ENCODE measurements at regions not wholly inside any gene's neighbourhood (a gene's known extent, or its start where the extent isn't known, plus 50 kb on each side); places are given as distances from the start of the nearest gene placed in this dataset.

DNA sequence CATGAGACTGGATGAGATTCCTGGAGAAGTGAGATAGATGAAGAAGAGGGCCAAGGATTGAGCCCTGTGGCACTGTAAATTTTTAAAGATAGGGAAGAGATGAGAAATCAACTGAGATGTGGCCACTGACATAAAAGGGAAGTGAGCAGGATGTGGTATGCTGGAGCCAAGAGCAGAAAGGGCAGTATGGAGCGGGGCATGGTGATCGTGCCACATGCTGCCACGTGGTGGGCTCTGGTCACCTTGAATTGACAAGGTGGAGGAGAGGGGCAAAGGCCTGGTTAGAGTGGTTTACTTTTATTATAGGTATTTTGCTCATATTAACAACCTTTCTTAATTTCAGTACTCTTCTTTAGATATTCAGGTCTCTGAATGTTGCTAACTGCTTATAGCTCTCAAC, 257.9 kb downstream of the NEDD1 start:
- Mint-ChIP-seq H3K36me3 (no peaks in the 10 kb centered on the region), H3K27ac (no peak overlapping the region), H3K4me1 (no peaks in the 10 kb centered on the region), H3K4me3 (no peak overlapping the region), H3K9me3 (peaks cover 0 to 3% (median 0%) of the 10 kb centered on the region in 9 donors), H3K27me3 (peaks cover 2 to 20% (median 10%) of the 10 kb centered on the region in 5 donors)
- ATAC-seq (no peak), DNase-seq (no peak)
- POLR2A ChIA-PET: no interaction called here

DNA sequence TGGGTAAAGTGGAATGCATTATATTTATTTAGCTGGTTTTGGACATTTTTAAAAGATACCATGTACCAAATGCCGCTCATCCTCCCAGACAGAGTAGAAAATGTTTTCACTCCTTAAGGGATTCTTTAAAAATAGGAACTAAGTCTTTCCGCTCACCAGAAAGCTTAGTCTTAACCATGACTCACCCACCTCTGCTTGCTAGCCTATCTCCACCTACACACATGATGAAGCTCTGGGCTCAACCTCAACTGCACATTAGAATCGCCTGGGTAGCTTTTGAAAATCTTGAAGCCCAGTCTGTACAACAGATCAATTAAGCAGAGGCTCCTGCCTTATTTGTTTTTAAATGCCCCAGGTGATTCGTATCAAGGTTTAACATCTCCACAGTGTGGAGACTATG, 260.5 kb downstream of the NEDD1 start:
- Mint-ChIP-seq H3K4me3 (no peak overlapping the region), H3K27me3 (peaks cover 2 to 17% (median 7%) of the 10 kb centered on the region in 5 donors), H3K9me3 (no peaks in the 10 kb centered on the region), H3K27ac (no peak overlapping the region), H3K36me3 (no peaks in the 10 kb centered on the region), H3K4me1 (no peaks in the 10 kb centered on the region)
- DNase-seq (no peak), ATAC-seq (no peak)
- POLR2A ChIA-PET: no interaction called here

- Mint-ChIP-seq H3K4me3 (no peak overlapping the region), H3K36me3 (no peaks in the 10 kb centered on the region), H3K27me3 (peaks cover 2 to 11% (median 5%) of the 10 kb centered on the region in 5 donors), H3K9me3 (no peaks in the 10 kb centered on the region), H3K27ac (no peak overlapping the region), H3K4me1 (no peaks in the 10 kb centered on the region)
- no peak for DNase-seq
- POLR2A ChIA-PET: no interaction called here
- no peak for ATAC-seq
Measured at GRCh38 chr12:97168804-97169203, 261.7 kb downstream of the NEDD1 start.

- Mint-ChIP-seq H3K36me3 (no peaks in the 10 kb centered on the region), H3K4me3 (no peak overlapping the region), H3K27me3 (peaks cover 0 to 2% (median 0%) of the 10 kb centered on the region in 5 donors), H3K27ac (no peak overlapping the region), H3K9me3 (no peaks in the 10 kb centered on the region), H3K4me1 (no peaks in the 10 kb centered on the region)
- DNase-seq (no peak), ATAC-seq (no peak)
- POLR2A ChIA-PET: no interaction called here
Measured at GRCh38 chr12:97169889-97170567, 263.0 kb downstream of the NEDD1 start.

DNA sequence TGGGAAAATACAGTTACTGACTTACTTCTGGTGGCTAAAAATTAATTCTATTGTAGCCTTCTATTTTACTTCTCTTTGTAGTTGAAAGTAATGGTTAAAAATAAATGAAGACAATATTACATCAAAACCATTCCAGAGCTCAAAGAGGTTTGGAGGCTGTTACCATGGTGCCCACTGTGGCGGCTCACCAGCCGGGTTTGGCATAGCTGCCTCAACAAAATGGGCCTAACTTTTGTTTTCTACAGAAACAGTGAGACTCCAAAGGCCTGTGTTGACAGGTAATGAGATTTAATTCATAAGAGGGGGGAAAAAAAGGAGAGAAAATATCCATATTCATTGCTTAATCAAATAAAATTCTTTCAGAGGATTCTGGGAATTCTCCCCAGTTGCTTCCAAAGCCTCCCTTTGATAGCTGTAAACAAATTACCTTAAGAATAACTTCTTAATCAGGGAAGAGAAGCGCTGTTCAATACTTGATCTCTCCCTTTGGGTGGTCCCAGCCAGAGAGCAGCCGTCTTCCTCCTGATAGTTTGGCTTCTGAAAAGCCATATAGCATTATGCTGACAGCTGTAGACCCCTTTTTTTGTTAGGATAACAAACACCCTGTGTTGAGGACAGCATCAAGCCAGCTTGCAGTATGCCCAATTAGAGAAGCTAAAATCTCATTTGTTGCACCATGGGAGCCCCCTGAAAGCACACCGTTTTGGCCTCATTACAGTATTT, 266.8 kb downstream of the NEDD1 start:
- DNase-seq (no peak), ATAC-seq (no peak)
- POLR2A ChIA-PET: no interaction called here
- Mint-ChIP-seq H3K4me1 (no peaks in the 10 kb centered on the region), H3K9me3 (peaks cover 0 to 11% (median 0%) of the 10 kb centered on the region in 9 donors), H3K27me3 (peaks cover 0 to 7% (median 0%) of the 10 kb centered on the region in 5 donors), H3K36me3 (no peaks in the 10 kb centered on the region), H3K4me3 (no peak overlapping the region), H3K27ac (no peak overlapping the region)

- no peak overlapping the region for H3K27ac Mint-ChIP-seq
- POLR2A ChIA-PET: no interaction called here
Measured at GRCh38 chr12:97177481-97177880, 270.4 kb downstream of the NEDD1 start.

GRCh38 chr12:97181571-97182265, 274.7 kb downstream of the NEDD1 start:
- POLR2A ChIA-PET: no interaction called here
- no peak overlapping the region for H3K27ac Mint-ChIP-seq
- H3K27me3 Mint-ChIP-seq: peaks cover 0 to 15% (median 4%) of the 10 kb centered on the region in 5 donors
- H3K4me3 Mint-ChIP-seq: no peak overlapping the region
- H3K9me3 Mint-ChIP-seq: peaks cover 0 to 23% (median 1%) of the 10 kb centered on the region in 9 donors
- H3K36me3 Mint-ChIP-seq: peaks cover 0 to 4% (median 0%) of the 10 kb centered on the region in 3 donors
- DNase-seq (no peak), ATAC-seq (no peak)
- no peaks in the 10 kb centered on the region for H3K4me1 Mint-ChIP-seq

More at GRCh38 chr12:97177481-97177880, 270.4 kb downstream of the NEDD1 start:
- H3K36me3 Mint-ChIP-seq: peaks cover 0 to 4% (median 0%) of the 10 kb centered on the region in 3 donors
- ATAC-seq (no peak), DNase-seq (no peak)
- H3K9me3 Mint-ChIP-seq: peaks cover 0 to 19% (median 1%) of the 10 kb centered on the region in 9 donors
- H3K4me3 Mint-ChIP-seq: no peak overlapping the region
- peaks cover 0 to 11% (median 4%) of the 10 kb centered on the region in 5 donors for H3K27me3 Mint-ChIP-seq
- no peaks in the 10 kb centered on the region for H3K4me1 Mint-ChIP-seq

DNA sequence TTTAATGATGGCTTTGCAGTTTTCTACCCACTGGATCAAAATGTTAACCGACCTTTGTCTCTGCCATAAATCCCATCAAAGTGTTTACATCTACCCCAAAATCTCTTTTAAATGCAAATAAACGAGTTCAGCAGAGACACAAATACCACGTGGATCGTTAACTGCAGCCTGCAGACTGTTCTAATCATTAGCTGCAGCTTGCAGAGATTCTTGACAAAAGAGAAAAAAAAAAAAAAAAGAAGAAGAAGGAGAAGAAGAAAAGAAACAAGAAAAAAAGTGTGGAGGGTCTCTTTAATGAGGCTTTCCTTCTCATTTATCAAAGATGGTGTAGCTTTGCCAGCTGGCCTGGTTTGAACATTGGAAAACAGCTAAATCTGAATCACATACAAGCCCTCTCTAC, 275.7 kb downstream of the NEDD1 start:
- Mint-ChIP-seq H3K4me3 (no peak overlapping the region), H3K27me3 (peaks cover 0 to 12% (median 4%) of the 10 kb centered on the region in 5 donors), H3K27ac (no peak overlapping the region), H3K36me3 (peaks cover 0 to 4% (median 0%) of the 10 kb centered on the region in 3 donors), H3K4me1 (no peaks in the 10 kb centered on the region), H3K9me3 (peaks cover 0 to 23% (median 4%) of the 10 kb centered on the region in 9 donors)
- DNase-seq (no peak), ATAC-seq (no peak)
- POLR2A ChIA-PET: no interaction called here

- no peak for DNase-seq
- Mint-ChIP-seq H3K4me1 (no peaks in the 10 kb centered on the region), H3K27me3 (peaks cover 0 to 8% (median 4%) of the 10 kb centered on the region in 5 donors), H3K36me3 (peaks cover 0 to 4% (median 0%) of the 10 kb centered on the region in 3 donors), H3K27ac (no peak overlapping the region), H3K4me3 (no peak overlapping the region), H3K9me3 (peaks cover 0 to 15% (median 4%) of the 10 kb centered on the region in 9 donors)
- no peak for ATAC-seq
- POLR2A ChIA-PET: no interaction called here
Measured at GRCh38 chr12:97184127-97184773, 277.2 kb downstream of the NEDD1 start.

DNA sequence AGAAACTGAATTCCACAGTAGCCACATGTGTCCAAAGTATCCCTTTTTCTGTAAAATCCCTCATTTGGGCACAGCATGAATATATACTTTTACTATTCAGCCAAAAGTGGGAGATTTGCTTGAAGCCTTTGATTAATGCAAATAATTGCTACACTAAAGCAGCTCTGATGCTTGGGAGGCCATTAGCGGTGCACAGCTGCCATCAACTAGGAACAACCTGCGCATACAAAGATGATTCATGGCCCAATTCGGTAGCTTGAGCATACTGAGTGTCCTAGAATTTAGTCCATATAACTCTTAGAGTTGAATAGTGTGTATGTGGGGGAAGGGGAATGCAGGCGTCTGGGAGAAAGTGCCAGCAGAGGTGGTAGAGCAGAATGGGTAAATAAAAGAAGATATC, 277.0 kb upstream of the RMST start:
- Mint-ChIP-seq H3K27me3 (peaks cover 0 to 6% (median 4%) of the 10 kb centered on the region in 5 donors), H3K4me3 (no peak overlapping the region), H3K36me3 (peaks cover 0 to 4% (median 0%) of the 10 kb centered on the region in 3 donors), H3K4me1 (no peaks in the 10 kb centered on the region), H3K9me3 (peaks cover 0 to 17% (median 6%) of the 10 kb centered on the region in 9 donors), H3K27ac (no peak overlapping the region)
- no peak for DNase-seq
- POLR2A ChIA-PET: no interaction called here
- no peak for ATAC-seq

DNA sequence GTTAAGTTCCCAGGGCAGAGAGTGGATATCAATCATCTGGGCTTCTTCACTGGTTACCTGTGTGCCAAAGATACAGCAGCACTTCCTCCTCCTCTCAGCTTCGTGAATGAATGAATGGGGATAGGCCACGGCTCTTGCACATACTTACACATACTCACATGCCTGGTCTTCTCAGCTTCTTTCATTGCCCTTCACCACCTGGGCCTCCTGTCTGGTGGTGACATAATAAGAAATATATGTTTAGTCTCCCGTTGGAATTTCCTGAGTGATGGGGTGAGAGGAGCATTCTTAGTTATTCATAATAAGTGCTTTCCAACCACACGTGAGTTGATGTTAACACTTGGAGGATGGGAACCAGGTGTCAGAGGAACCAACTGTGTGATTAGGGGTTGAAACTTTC, 268.1 kb upstream of the RMST start:
- H3K27me3 Mint-ChIP-seq: peaks cover 0 to 4% (median 0%) of the 10 kb centered on the region in 5 donors
- DNase-seq (no peak), ATAC-seq (no peak)
- H3K9me3 Mint-ChIP-seq: peaks cover 0 to 27% (median 8%) of the 10 kb centered on the region in 9 donors
- H3K4me1 Mint-ChIP-seq: no peaks in the 10 kb centered on the region
- no peaks in the 10 kb centered on the region for H3K36me3 Mint-ChIP-seq
- POLR2A ChIA-PET: no interaction called here
- no peak overlapping the region for H3K4me3 Mint-ChIP-seq
- no peak overlapping the region for H3K27ac Mint-ChIP-seq

DNA sequence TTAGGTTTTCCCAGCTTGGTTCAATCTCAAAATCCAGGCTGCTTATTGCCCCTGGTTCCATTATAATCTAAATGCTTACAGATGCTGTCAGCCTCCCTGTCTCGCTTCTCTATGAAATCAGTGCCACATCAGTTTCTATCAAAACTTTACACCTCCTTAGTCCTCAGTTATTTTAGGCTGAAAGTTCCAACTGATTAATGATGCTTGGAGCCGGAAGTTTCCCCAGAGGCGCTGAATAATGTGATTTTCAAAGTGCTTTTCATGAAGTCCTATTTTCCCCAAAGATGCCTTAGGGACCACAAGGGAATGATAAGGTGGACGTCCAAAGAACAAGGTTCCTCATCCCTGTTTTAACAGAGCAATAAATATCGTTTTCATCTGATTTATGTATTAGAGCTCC, 262.4 kb upstream of the RMST start:
- ATAC-seq: no peak
- DNase-seq: no peak
- POLR2A ChIA-PET: no interaction called here
- H3K9me3 Mint-ChIP-seq: peaks cover 0 to 10% (median 1%) of the 10 kb centered on the region in 9 donors
- no peaks in the 10 kb centered on the region for H3K4me1 Mint-ChIP-seq
- H3K27ac Mint-ChIP-seq: no peak overlapping the region
- peaks cover 1 to 19% (median 2%) of the 10 kb centered on the region in 5 donors for H3K27me3 Mint-ChIP-seq
- no peaks in the 10 kb centered on the region for H3K36me3 Mint-ChIP-seq
- no peak overlapping the region for H3K4me3 Mint-ChIP-seq

DNA sequence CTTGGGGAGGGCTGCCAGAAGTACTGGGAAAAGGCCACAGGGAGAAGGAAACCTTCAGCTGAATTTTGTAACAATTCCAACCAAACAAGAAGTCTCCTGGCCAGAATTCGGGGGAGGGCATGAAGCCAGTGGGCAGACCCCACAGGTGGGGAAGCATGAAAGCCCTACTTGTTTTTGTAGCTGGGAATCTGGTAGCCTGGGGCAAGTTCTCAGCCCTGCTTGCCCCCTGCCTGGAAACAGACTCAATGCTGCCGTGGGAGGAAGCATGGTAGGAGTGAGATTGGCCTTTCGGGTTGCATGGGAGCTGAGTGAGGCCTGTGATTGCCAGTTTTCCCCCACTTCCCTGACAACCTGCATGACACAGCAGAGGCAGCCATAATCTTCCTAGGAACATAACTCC, 259.2 kb upstream of the RMST start:
- peaks cover 0 to 24% (median 3%) of the 10 kb centered on the region in 9 donors for H3K9me3 Mint-ChIP-seq
- DNase-seq (no peak), ATAC-seq (no peak)
- no peaks in the 10 kb centered on the region for H3K36me3 Mint-ChIP-seq
- POLR2A ChIA-PET: no interaction called here
- H3K27me3 Mint-ChIP-seq: peaks cover 0 to 15% (median 2%) of the 10 kb centered on the region in 5 donors
- H3K4me3 Mint-ChIP-seq: no peak overlapping the region
- no peak overlapping the region for H3K27ac Mint-ChIP-seq
- H3K4me1 Mint-ChIP-seq: no peaks in the 10 kb centered on the region
